HG03097 (cell line): ENCODE measurements at regions not wholly inside any gene's neighbourhood (a gene's known extent, or its start where the extent isn't known, plus 50 kb on each side); places are given as distances from the start of the nearest gene placed in this dataset.
"Not testable (repeated sequence)": the region's sequence is repeated elsewhere in the genome, so short reads cannot be mapped to it uniquely, and the experiment has no call there.

Experiments used
- ATAC-seq: cut with Tn5 transposase; IDR thresholded peaks from one replicate; pipeline ENCODE4 v1.9.1; 2021; ENCODE audit not compliant: unreplicated experiment, low FRiP score

DNA sequence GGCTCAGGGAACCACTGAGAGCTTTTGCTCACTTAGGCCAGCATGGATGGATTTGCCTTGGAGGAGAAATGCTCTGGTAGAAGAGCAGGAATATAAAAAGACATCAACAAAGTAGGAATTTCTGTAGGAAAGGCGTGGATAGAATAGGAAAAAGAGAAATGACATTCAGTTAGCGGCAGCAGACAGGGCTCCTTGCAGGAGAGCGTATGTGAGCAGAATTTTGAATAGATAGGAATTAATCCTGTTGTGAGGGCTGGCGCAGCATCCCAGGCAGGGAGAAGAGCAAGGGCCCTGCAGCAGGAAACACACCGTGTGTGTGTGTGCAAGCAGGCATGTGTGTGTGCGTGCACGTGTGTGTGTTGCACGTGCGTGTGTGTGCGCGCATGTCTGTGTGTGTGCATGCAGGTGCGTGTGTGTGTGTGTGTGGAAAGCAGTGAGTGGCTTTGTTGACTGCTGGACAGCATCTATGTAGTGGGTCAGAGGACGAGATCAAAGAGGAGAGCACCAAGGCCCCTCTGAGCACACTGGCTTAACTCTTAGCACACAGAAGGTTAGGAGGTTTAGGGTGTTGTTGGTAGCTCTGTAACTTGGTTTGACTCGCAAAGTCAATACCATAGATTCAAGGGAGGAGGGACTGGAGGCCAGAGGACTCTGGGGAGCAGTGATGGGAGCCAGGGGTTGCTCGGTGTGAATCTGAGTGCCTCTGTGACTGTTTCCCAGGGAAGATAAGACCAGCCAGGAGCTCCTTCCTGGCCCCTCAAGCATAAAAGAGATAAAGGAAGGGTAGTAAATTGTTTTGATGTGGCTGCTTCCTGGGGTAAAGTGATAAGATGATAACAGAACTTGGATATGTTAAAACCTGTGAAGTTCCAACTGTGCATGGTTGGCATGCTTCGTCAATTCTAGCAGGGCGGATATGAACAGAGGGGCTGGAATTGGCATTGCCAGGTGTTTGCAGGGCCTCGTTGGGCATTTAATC is 639.5 kb downstream of the NR2F2 start:
- no peak for ATAC-seq

DNA sequence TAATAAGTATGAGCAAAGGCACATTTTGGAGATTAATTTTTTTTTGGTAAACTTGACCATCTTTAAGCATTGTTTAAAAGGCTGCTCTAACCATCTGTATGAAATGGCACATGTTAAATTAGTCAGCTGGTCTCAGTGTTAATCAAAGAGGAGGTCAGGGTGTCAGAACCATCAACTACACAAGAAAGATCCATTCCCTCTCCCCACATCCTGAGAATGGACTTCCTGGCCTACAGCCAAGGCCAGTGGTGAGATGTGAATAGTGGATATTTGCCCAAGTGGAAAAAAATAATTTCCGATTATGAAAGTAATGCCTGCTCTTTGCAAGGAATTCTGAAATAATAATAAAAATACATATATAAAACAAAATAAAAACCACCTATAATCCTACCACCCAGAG is 641.7 kb downstream of the NR2F2 start:
- no peak for ATAC-seq

DNA sequence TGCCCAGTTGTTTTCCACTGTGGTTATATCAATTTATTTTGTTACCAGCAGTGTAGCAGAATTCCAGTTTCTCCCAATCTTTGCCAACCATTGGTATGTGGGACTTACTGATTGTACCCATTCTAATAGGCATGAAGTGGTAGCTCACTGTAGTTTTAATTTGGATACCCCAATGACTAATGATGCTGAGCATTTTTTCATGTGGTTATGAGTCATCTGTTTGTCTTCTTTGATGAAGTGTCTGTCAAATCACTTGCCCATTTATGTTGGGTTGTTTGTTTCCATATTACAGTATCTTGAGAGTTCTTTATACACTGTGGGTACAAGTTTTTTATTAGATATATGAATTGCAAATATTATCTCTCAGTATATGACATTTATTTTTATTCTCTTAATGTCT is 644.3 kb downstream of the NR2F2 start:
- no peak for ATAC-seq

DNA sequence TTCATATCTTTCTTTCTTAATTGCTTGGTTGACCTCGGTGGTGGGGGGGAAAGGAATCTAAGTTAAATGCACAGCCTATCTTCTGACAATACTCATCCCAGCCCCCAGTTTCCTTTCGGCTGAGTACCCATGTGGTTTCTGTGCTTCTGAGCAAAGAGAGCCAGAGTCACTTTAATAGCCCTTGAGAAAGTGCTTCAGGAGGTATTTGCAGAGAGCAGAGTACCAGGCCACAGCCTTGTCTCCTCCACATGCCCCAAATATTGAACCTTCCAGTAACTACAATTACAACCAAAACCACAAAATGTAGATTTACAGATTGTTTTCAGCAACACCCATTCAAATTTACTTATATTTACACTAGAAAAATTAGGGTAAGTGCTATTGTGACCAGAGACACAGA is 647.4 kb downstream of the NR2F2 start:
- ATAC-seq: no peak

DNA sequence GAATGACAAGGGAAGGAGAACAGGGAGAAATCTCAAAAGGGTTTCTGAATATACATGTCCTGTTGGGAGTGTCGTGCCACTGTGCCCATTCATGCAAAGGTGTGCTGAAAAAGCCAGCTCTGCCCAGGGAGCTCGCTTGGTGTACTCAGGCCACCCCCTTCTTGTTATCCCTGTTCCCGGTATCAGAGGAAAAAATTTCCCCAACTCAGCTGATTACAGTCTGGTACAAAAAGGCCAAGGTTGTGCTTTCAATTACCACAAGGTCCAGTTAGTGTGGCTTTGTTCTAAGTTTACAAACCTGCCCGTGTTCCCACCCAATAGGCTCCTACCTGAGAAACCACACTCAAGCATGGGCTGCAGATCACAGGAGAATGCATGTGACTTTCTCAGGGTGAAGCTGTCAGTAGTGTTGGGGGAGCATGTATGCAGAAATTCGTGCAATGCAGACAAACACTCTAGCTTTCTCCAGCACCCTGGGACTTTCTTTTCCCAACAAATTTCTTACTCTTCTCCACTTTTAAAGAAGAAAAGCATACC is 648.5 kb downstream of the NR2F2 start:
- no peak for ATAC-seq

DNA sequence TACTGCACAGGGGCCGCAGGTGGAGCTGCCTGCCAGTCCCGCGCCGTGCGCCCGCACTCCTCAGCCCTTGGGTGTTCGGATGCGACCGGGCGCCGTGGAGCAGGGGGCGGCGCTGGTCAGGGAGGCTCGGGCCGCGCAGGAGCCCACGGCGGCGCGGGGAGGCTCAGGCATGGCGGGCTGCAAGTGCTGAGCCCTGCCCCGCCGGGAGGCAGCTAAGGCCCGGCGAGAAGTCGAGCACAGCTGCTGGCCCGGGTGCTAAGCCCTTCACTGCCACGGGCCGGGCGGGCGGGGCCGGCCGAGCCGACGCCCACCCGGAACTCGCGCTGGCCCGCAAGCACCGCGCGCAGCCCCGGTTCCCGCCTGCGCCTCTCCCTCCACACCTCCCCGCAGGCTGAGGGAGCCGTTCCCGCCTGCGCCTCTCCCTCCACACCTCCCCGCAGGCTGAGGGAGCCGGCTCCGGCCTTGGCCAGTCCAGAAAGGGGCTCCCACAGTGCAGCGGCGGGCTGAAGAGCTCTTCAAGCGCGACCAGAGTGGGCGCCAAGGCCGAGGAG is 653.7 kb downstream of the NR2F2 start:
- ATAC-seq: not testable (repeated sequence)

DNA sequence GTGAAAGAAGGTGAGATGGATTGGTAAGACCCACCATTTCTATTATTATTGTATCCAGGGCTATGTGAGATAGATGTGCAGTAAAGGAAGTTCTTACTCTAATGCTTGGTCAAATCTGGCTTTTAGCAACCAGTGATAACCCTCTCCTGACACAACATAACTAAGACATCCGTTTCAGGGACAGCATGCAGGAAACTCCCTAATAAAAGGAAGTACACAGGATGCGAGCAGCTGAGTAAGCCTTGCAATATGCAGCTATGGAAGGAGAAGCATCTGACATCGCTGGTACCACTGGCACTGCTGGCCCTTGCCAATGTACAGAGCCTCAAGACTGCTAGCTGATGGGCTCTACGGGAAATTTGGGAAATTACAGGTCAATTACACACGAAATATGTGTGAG is 662.3 kb downstream of the NR2F2 start:
- no peak for ATAC-seq

DNA sequence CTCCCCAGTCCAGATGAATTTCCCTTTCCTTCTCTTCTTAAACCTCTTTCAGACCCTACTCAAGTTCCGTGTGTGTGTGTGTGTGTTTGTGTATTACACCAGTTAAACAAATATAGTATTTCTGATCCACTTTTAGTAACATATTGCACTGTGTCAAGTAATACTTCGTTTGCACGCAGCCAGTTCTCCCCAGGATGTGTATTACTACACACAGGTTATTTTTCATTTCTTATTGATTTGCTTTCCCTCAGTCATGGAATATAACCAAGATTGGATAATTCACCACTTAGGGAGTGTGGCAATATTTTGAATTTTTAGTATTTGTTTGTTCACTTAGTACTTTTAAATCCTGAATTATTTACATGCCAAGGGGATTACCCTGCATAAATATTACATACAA is 667.0 kb downstream of the NR2F2 start:
- no peak for ATAC-seq

DNA sequence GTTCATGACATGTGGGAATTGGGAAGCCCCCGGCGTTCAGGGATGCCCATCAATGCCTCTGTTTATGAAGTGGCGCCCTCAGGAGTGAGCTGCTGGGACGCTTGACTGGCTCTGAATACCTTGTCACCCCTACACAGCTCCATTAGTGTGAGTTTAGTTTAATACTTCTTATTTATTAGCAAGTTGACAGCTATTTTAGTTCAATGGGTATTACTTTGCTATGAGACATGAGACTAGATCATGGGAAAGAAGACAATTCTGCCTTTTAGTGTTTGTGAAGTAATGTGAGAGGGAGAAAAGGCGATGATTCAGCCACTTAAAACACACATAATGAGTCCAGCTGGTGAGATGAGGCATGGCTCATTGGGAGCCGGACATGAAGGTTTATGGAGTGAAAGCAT is 678.5 kb downstream of the NR2F2 start:
- no peak for ATAC-seq

DNA sequence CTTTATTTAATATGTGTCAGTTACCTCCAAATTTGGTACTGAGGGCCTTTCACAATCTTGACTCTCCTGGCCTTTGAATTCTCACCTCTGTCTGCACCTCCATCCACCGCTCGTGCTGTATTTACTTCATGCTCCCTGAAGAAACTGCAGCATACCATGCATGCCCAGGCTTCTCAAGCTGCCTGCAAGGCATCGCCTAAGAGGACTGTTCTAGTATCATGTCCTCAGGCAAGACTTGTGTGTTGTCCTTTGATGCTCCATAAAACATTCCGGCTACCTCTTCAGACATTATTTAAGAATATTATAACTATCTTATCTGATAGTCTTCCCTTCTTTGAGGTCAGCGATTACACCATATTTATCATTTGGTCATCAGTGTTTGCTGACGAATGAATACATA is 682.5 kb downstream of the NR2F2 start:
- no peak for ATAC-seq

DNA sequence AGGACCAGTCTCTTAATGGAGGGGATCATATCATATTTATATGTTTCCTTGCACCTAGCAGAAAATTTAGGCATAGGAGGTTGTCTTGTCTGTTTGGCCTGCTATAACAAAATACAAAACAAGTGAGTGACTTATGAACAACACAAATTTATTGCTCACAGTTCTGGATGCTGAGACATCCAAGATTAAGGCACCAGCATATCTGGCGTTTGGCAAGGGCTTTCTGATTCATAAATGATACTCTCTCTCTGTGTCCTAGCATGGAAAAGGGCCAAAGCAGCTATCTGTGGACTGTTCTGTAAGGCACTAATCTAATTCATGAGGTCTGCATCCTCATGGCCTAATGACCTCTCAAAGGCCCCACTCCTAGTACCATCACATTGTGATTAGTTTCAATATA is 683.0 kb downstream of the NR2F2 start:
- no peak for ATAC-seq

DNA sequence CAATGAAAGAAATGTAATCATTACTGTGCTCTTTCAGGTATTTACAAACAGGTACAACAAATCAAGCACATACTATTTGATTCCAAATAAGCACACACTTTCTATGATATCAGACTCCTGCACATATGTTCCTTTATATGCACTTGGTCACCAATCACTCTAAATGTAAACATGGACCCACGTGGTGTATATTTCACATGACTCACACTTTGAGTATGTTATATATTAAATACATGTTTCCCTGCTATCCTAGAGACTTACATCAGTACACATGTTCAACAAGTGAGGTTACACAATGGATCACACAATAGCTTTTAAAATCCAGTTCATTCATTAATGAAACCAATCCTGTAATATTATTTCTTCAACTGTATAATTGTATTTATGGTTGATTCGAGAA is 683.5 kb downstream of the NR2F2 start:
- ATAC-seq: no peak

DNA sequence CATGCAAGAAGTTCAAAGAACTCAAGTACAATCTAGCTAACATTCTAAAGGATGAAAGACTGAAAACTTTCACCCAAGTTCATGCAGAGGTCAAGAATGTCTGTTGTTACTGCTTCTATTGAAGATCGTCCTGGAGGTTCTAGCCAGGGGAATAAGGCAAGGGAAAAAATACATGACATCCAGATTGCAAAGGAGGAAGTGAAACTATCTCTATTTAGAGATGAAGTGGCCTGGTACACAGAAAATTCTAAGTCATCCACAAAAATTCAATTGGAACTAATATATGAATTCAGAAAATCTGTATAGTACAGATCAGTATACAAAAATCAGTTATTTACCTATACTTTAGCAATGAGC is 693.0 kb downstream of the NR2F2 start:
- no peak for ATAC-seq

DNA sequence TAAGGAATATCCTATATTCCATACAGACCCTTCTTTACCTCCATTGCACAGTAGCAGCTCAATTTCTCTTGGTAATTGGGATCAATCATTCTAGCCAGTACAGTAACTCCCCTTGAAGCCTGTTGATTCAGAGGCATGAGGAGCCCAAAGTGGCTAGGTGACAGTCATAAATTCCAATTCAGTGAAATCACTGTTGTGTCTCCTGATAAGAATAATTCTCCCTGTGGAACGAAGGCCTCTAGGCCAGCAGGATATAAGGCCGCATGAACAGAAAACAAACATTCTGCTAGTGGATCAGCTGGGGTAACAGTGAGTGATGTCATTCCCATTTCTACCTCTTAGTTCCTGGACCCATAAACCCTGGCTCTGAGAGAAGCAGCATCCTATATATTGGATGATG is 696.3 kb downstream of the NR2F2 start:
- no peak for ATAC-seq

DNA sequence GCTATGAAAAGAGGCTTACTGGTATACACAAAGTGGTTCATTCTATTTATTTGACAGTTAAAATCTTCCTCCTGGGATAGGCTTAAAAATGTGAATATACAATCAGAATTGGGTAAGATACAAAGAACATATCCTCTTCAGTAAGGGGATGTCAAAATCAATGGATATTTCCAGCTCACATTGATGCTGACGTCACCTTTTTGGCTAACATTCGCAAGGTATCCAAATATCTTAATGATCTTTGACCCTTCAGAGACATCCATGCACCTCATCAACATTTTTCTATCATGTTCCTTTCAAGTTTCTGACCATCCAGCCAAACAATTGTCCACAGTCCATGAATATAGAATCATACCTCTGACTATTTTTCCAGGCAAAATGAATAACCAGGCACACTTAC is 697.3 kb downstream of the NR2F2 start:
- no peak for ATAC-seq

DNA sequence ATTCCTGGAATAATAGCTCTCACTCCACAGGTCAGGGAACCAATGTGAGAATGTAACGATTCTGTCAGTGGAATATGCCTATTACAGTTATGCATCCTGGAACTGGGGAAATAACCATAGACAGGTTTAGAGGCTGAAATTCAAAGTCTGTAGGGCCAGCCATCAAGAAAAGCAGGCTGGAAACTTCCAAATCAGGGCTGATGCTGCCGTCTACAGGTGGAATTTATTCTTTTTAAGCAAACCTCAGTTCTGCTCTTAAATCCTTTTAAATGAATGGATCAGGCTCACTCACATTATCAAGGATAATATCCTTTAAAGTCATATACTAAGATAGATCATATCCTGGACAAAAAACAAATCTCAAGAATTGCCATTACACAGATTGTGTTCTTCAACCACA is 699.8 kb downstream of the NR2F2 start:
- ATAC-seq: no peak

DNA sequence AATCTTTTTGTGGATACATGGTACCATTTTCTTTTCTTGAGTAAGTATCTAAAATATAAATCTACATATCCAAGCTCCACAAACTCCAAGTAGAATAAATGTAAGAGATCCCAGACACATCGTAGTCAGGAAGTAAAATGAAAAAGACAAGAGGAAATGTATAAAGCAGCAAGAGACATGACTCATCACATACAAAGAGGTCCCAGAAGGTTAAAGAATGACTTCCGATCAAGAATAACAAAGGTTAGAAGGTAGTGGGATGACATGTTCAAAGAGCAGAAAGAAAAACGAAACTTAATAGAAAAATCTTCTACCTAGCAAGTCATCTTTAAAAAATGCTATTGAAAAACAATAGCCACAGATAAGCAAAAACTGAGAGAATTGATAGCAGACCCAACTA is 705.8 kb downstream of the NR2F2 start:
- ATAC-seq: no peak

DNA sequence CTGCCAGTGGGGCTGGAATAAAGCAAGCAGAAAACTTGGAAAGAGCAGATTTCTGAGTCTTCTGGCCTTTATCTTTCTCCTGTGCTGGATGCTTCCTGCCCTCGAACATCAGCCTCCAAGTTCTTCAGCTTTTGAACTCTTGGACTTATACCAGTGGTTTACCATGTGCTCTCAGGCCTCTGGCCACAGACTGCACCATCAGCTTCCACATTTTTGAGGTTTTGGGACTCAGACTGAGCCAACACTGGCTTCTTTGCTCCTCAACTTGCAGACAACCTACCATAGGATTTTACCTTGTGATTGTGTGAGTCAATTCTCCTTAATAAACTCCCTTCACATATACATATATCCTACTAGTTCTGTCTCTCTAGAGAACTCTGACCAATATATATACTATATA is 706.6 kb downstream of the NR2F2 start:
- ATAC-seq: no peak

DNA sequence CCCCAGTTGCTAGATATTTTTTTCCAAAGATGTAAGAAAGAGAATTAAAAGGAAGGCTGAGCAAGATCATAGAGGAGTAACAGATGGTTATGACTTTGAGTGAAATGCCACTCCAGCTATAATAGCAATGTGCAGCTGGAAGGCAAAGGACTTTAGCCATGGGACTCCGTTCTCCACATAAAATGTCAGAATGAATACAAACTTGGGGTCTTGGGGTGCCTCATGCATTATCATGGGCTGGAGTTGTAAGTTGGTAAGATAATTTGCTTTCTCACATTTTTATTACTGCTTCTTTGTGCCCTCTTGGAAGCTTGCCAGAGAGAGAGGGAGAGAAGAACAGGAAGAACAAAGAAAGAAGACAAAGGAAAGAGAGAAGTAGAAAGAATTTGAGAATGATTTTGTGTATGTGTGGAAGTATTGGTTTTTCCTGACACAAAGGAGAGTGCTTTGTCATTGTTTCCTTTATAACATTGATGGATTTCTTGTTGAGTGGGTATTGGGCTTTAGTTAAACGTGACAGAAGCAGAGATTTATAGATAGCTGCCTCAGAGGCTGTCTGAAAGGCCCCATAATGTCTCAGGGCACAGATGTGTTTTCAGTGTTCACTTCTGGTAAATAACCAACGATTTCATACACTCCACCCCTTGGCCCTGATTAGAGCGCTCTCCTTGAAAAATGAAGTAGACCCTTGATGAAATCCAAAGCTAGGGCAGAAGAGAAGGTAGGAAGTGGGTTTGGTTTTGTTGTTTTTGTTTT is 715.3 kb downstream of the NR2F2 start:
- no peak for ATAC-seq

DNA sequence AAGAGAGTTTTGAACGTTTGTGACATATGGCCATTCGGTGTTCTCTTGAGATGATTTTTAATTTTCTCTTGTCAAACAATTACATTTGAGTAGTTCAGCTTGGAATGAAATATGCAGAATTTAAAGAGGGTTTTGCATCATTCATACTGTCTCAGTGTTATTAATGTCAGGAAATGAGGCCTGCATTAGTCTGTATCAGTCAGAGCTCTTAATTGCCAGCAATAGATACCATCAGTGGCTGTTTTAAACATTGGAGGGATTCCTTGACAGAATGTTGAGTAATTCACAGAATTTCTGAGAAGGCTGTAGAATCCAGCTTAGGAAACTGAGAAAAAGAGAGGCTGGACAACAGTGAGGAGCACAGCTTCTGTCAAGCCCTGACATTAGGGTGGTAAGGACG is 722.0 kb downstream of the NR2F2 start:
- ATAC-seq: no peak

DNA sequence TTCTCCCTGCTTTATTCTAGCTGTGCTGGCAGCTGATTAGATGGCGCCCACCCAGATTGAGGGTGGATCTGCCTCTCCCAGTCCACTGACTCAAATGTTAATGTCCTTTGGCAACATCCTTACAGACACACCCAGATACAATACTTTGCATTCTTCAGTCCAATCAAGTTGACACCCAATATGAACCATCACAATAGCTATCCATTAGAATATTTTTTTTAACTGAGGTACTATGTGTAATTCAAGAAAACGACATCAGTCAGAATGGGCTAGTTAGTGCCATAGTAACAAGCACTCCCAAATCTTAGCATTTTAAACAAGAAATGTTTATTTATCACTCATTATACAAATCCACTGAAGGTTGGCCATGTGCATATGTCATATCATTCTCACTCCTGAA is 723.1 kb downstream of the NR2F2 start:
- no peak for ATAC-seq
